AG09309 (cell line): ENCODE measurements at regions not wholly inside any gene's neighbourhood (a gene's known extent, or its start where the extent isn't known, plus 50 kb on each side); places are given as distances from the start of the nearest gene placed in this dataset.

Experiments
- DNase-seq: peaks from one replicate; pipeline ENCODE4 v3.0.0-alpha.2; 2010; ENCODE audit warnings: low read depth
- H3K4me3 ChIP-seq: 2 replicates; pipeline ENCODE4 v1.5.1; 2011; ENCODE audit warnings: mild to moderate bottlenecking, low read depth, low read length, moderate library complexity; ENCODE audit not compliant: control insufficient read depth
- CTCF ChIP-seq: IDR thresholded peaks from 2 replicates; pipeline ENCODE4 v1.5.1; 2011; ENCODE audit warnings: mild to moderate bottlenecking, low read depth, low read length, inconsistent platforms; ENCODE audit not compliant: insufficient read depth, control insufficient read depth; ENCODE audit errors: missing control alignments

- no peak for TF ChIP-seq CTCF
- DNase-seq: no peak
- H3K4me3 ChIP-seq: no peak overlapping the region
These were observed 559.4 kb downstream of the PLPP3 start for GRCh38 chr1:56019922-56020321.

- no peak for DNase-seq
- no peak for TF ChIP-seq CTCF
- H3K4me3 ChIP-seq: no peak overlapping the region
These were observed 559.9 kb downstream of the PLPP3 start for GRCh38 chr1:56019472-56019871.

- no peak overlapping the region for H3K4me3 ChIP-seq
- DNase-seq: no peak
- TF ChIP-seq CTCF: no peak
These were observed 562.0 kb downstream of the PLPP3 start for GRCh38 chr1:56017336-56017735.

GRCh38 chr1:56003846-56004245 is 575.5 kb downstream of the PLPP3 start:
- H3K4me3 ChIP-seq: no peak overlapping the region
- TF ChIP-seq CTCF: no peak
- DNase-seq: no peak

GRCh38 chr1:56002231-56002630 is 577.1 kb downstream of the PLPP3 start:
- DNase-seq: no peak
- TF ChIP-seq CTCF: no peak

GRCh38 chr1:56000424-56000823 is 578.9 kb downstream of the PLPP3 start:
- TF ChIP-seq CTCF: no peak
- no peak for DNase-seq
- no peak overlapping the region for H3K4me3 ChIP-seq

More at GRCh38 chr1:56002231-56002630, 577.1 kb downstream of the PLPP3 start:
- H3K4me3 ChIP-seq: no peak overlapping the region

- H3K4me3 ChIP-seq: no peak overlapping the region
- DNase-seq: no peak
- no peak for TF ChIP-seq CTCF
These were observed 581.8 kb downstream of the PLPP3 start for GRCh38 chr1:55997536-55997935.
